ENCODE measurements at regions not wholly inside any gene's neighbourhood (a gene's known extent, or its start where the extent isn't known, plus 50 kb on each side); places are given as distances from the start of the nearest gene placed in this dataset.

DNA sequence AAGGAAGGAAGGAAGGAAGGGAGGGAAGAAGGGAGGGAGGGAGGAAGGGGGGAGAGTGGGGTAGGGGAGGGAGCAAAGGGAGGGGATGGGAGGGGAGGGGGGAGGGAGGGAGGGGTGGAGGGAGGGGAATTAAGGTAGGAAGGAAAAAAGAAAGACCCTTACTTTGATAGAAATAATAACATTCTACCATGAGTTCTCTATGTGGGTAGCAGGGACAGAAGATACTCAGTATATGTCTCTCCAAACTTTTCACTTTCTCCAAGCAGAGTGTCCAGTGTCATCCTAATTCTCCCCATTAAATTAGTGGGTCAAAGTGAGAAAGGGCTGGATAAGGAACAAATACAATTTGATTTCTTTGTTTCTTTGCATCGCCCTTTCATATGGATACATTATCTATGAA lies 553.4 kb upstream of the USP15 start:
- TF ChIP-seq POLR2AphosphoS5 (IDR thresholded peaks at IDR 0.05) (no peak), POLR2A (IDR thresholded peaks at IDR 0.05) (no peak), CTCF (IDR thresholded peaks at IDR 0.05) (no peak)
- no peak for DNase-seq (ENCODE audit: low spot score)
- WGBS: 98% methylated on average over 1 of the region's 1 CpG
- H3K27ac ChIP-seq: no peak overlapping the region
- H3K36me3 ChIP-seq: no peaks in the 10 kb centered on the region
- intact Hi-C loops (cut with DNase I): no loop called here
- H3K4me1 ChIP-seq (replicated peaks): no peaks in the 10 kb centered on the region
- H3K4me3 ChIP-seq: no peak overlapping the region
- H3K27me3 ChIP-seq (replicated peaks; ENCODE audit: insufficient read depth): no peaks in the 10 kb centered on the region
- H3K9me3 ChIP-seq: no peaks in the 10 kb centered on the region

DNA sequence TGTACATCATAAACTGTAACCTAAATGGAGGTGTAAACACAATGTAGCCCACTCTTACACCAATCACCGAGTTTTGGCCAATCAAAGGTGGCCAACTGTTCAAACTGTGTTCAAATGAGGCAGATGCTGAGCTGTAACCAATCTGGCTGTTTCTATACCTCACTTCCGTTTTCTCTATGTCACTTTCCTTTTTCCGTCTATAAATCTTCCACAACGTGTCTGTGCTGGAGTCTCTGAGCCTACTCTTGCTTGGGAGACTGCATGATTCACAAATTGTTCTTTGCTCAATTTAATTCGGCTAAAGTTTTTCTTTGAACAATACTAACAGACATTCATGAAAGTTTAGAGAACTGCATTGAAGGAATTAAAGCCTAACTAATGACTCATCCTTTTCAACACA lies 547.1 kb upstream of the USP15 start:
- Histone ChIP-seq H3K36me3 (no peaks in the 10 kb centered on the region), H3K4me1 (replicated peaks) (no peaks in the 10 kb centered on the region), H3K27me3 (replicated peaks; ENCODE audit: insufficient read depth) (no peaks in the 10 kb centered on the region), H3K27ac (no peak overlapping the region), H3K9me3 (no peaks in the 10 kb centered on the region), H3K4me3 (no peak overlapping the region)
- WGBS: 43% methylated on average over 5 of the region's 5 CpGs
- intact Hi-C loops (cut with DNase I): no loop called here
- DNase-seq (ENCODE audit: low spot score): no peak
- no peak for TF ChIP-seq POLR2AphosphoS5 (IDR thresholded peaks at IDR 0.05)
- TF ChIP-seq CTCF (IDR thresholded peaks at IDR 0.05): no peak
- TF ChIP-seq POLR2A (IDR thresholded peaks at IDR 0.05): no peak

GRCh38 chr12:61717986-61718385 lies 542.2 kb upstream of the USP15 start:
- TF ChIP-seq CTCF (IDR thresholded peaks at IDR 0.05) (no peak), POLR2AphosphoS5 (IDR thresholded peaks at IDR 0.05) (no peak), POLR2A (IDR thresholded peaks at IDR 0.05) (no peak)
- H3K4me3 ChIP-seq: no peak overlapping the region
- WGBS: 80% methylated on average over 4 of the region's 4 CpGs
- H3K27ac ChIP-seq: no peak overlapping the region
- H3K9me3 ChIP-seq: no peaks in the 10 kb centered on the region
- no peaks in the 10 kb centered on the region for H3K27me3 ChIP-seq (replicated peaks; ENCODE audit: insufficient read depth)
- DNase-seq (ENCODE audit: low spot score): no peak
- no peaks in the 10 kb centered on the region for H3K4me1 ChIP-seq (replicated peaks)
- H3K36me3 ChIP-seq: no peaks in the 10 kb centered on the region
- intact Hi-C loops (cut with DNase I): no loop called here

- 54% methylated on average over 1 of the region's 1 CpG for WGBS
- Histone ChIP-seq H3K36me3 (no peaks in the 10 kb centered on the region), H3K27ac (no peak overlapping the region), H3K9me3 (no peaks in the 10 kb centered on the region), H3K4me1 (replicated peaks) (no peaks in the 10 kb centered on the region), H3K4me3 (no peak overlapping the region), H3K27me3 (replicated peaks; ENCODE audit: insufficient read depth) (no peaks in the 10 kb centered on the region)
- no peak for DNase-seq (ENCODE audit: low spot score)
- TF ChIP-seq POLR2AphosphoS5 (IDR thresholded peaks at IDR 0.05) (no peak), CTCF (IDR thresholded peaks at IDR 0.05) (no peak), POLR2A (IDR thresholded peaks at IDR 0.05) (no peak)
- intact Hi-C loops (cut with DNase I): no loop called here
Observed at GRCh38 chr12:61739925-61740324, 520.3 kb upstream of the USP15 start.

- no peaks in the 10 kb centered on the region for H3K36me3 ChIP-seq
- H3K9me3 ChIP-seq: no peaks in the 10 kb centered on the region
- H3K4me3 ChIP-seq: no peak overlapping the region
- H3K4me1 ChIP-seq (replicated peaks): no peaks in the 10 kb centered on the region
- 71% methylated on average over 1 of the region's 1 CpG for WGBS
- TF ChIP-seq POLR2AphosphoS5 (IDR thresholded peaks at IDR 0.05) (no peak), POLR2A (IDR thresholded peaks at IDR 0.05) (no peak), CTCF (IDR thresholded peaks at IDR 0.05) (no peak)
- no peaks in the 10 kb centered on the region for H3K27me3 ChIP-seq (replicated peaks; ENCODE audit: insufficient read depth)
- intact Hi-C loops (cut with DNase I): no loop called here
- no peak for DNase-seq (ENCODE audit: low spot score)
- no peak overlapping the region for H3K27ac ChIP-seq
Observed at GRCh38 chr12:61750604-61751003, 509.6 kb upstream of the USP15 start.

Data from prostate gland (tissue), 2 donors.